ENCODE measurements at regions not wholly inside any gene's neighbourhood (a gene's known extent, or its start where the extent isn't known, plus 50 kb on each side); places are given as distances from the start of the nearest gene placed in this dataset.

- TF ChIP-seq CTCF (IDR thresholded peaks at IDR 0.05) = no peak
- no peak for TF ChIP-seq STAT6 (CRISPR knock-in tag; conservative IDR thresholded peaks at IDR 0.05; ENCODE audit: low read depth)
- TF ChIP-seq AFF4 (CRISPR knock-in tag; IDR thresholded peaks at IDR 0.05; ENCODE audit: borderline replicate concordance) = no peak
- TF ChIP-seq ESRRA (CRISPR knock-in tag; IDR thresholded peaks at IDR 0.05; ENCODE audit: borderline replicate concordance) = no peak
- no peak for TF ChIP-seq MAX (CRISPR knock-in tag; IDR thresholded peaks at IDR 0.05)
- TF ChIP-seq MLX (CRISPR knock-in tag; IDR thresholded peaks at IDR 0.05) = no peak
- TF ChIP-seq FOXK1 (CRISPR knock-in tag; IDR thresholded peaks at IDR 0.05) = no peak
- TF ChIP-seq FOXP4 (CRISPR knock-in tag; IDR thresholded peaks at IDR 0.05) = no peak
- TF ChIP-seq E2F4 (CRISPR knock-in tag; IDR thresholded peaks at IDR 0.05; ENCODE audit: borderline replicate concordance, low read depth) = no peak
- no peak for TF ChIP-seq NR3C1 (CRISPR knock-in tag; conservative IDR thresholded peaks at IDR 0.05; ENCODE audit: low read depth)
- TF ChIP-seq ZNF317 (CRISPR knock-in tag; IDR thresholded peaks at IDR 0.05; ENCODE audit: borderline replicate concordance, low read depth) = no peak
- TF ChIP-seq ARID4B (CRISPR knock-in tag; IDR thresholded peaks at IDR 0.05; ENCODE audit: borderline replicate concordance) = no peak
- no peak for TF ChIP-seq MXD4 (CRISPR knock-in tag; IDR thresholded peaks at IDR 0.05; ENCODE audit: borderline replicate concordance)
Measured at GRCh38 chr4:126209147-126209546, 894.4 kb downstream of the FAT4 start.
